Mesenchymal stem cell (in vitro differentiated cells and primary cell): ENCODE measurements at regions not wholly inside any gene's neighbourhood (a gene's known extent, or its start where the extent isn't known, plus 50 kb on each side); places are given as distances from the start of the nearest gene placed in this dataset.
A peak's percentile ranks its signal among the peaks of the same experiment; 100 is the strongest.

Experiments
- DNase-seq: peaks from one replicate; pipeline ENCODE4 v3.0.0-alpha.2; 2013
- H2AFZ ChIP-seq: one replicate; pipeline ENCODE4 v1.6.1; 2013; ENCODE audit warnings: low read depth, mild to moderate bottlenecking, control low read depth, inconsistent platforms, low read length, moderate library complexity
- H2AK5ac ChIP-seq: 2 replicates; pipeline ENCODE4 v1.6.1; 2013; ENCODE audit warnings: low read length, moderate library complexity, mild to moderate bottlenecking, inconsistent platforms; ENCODE audit not compliant: severe bottlenecking
- H2BK120ac ChIP-seq: one replicate; pipeline ENCODE4 v1.6.1; 2013; ENCODE audit warnings: low read depth, mild to moderate bottlenecking, inconsistent platforms, low read length, moderate library complexity
- H2BK12ac ChIP-seq, 2 experiments: one replicate each; pipeline ENCODE4 v1.6.1; 2013; ENCODE audit warnings: inconsistent platforms in 2 of 2, low read length in 2 of 2, mild to moderate bottlenecking in 2 of 2, moderate library complexity in 2 of 2, control low read depth in 1 of 2
- H2BK15ac ChIP-seq: one replicate; pipeline ENCODE4 v1.6.1; 2013; ENCODE audit warnings: mild to moderate bottlenecking, low read depth, inconsistent platforms; ENCODE audit not compliant: poor library complexity, severe bottlenecking
- H2BK5ac ChIP-seq: 2 replicates; pipeline ENCODE4 v1.6.1; 2013; ENCODE audit warnings: low read depth, mild to moderate bottlenecking, low read length, control low read depth, inconsistent platforms; ENCODE audit not compliant: poor library complexity, severe bottlenecking
- H3K14ac ChIP-seq, 2 experiments: one replicate each; pipeline ENCODE4 v1.6.1; 2013; ENCODE audit warnings: inconsistent platforms in 2 of 2, low read length in 2 of 2, control low read depth in 1 of 2, mild to moderate bottlenecking in 1 of 2, moderate library complexity in 1 of 2
- H3K18ac ChIP-seq, 2 experiments: one replicate each; pipeline ENCODE4 v1.6.1; 2013; ENCODE audit warnings: inconsistent platforms in 2 of 2, low read length in 2 of 2, control low read depth in 1 of 2, low read depth in 1 of 2, mild to moderate bottlenecking in 1 of 2
- H3K23ac ChIP-seq, 2 experiments: one replicate each; pipeline ENCODE4 v1.6.1; 2013; ENCODE audit warnings: inconsistent platforms in 2 of 2, low read length in 2 of 2, mild to moderate bottlenecking in 2 of 2, moderate library complexity in 2 of 2, control low read depth in 1 of 2
- H3K27ac ChIP-seq: 2 replicates; pipeline ENCODE4 v1.5.1; 2013; ENCODE audit warnings: mild to moderate bottlenecking, moderate library complexity, low read length, control low read depth, inconsistent platforms; ENCODE audit not compliant: poor library complexity, severe bottlenecking
- H3K27me3 ChIP-seq, 2 experiments: 2 replicates each; pipeline versions ENCODE4 v1.6.1 to v1.7.0; 2013; ENCODE audit warnings: low read length in 2 of 2, mild to moderate bottlenecking in 2 of 2, moderate library complexity in 2 of 2, control low read depth in 1 of 2, inconsistent platforms in 1 of 2; ENCODE audit not compliant: control insufficient read depth in 1 of 2, insufficient read depth in 1 of 2
- H3K36me3 ChIP-seq, 2 experiments: 2 replicates each; pipeline versions ENCODE4 v1.6.1 to v1.7.0; 2013; ENCODE audit warnings: low read length in 2 of 2, control low read depth in 1 of 2, inconsistent platforms in 1 of 2, low read depth in 1 of 2, mild to moderate bottlenecking in 1 of 2; ENCODE audit not compliant: insufficient read depth in 2 of 2, control insufficient read depth in 1 of 2
- H3K4ac ChIP-seq, 2 experiments: one replicate each; pipeline ENCODE4 v1.6.1; 2013; ENCODE audit warnings: inconsistent platforms in 2 of 2, low read length in 2 of 2, mild to moderate bottlenecking in 2 of 2, moderate library complexity in 2 of 2, control low read depth in 1 of 2, low read depth in 1 of 2
- H3K4me1 ChIP-seq: 2 replicates; pipeline ENCODE4 v1.6.1; 2013; ENCODE audit warnings: low read depth, low read length, control low read depth; ENCODE audit not compliant: control insufficient read depth, insufficient read depth
- H3K4me2 ChIP-seq: 2 replicates; pipeline ENCODE4 v1.6.1; 2013; ENCODE audit warnings: low read length, mild to moderate bottlenecking, inconsistent platforms; ENCODE audit not compliant: poor library complexity, severe bottlenecking
- H3K4me3 ChIP-seq, 2 experiments: 2 replicates each; pipeline versions ENCODE4 v1.5.1 to v1.7.0; 2013; ENCODE audit warnings: low read length in 2 of 2, mild to moderate bottlenecking in 2 of 2, control low read depth in 1 of 2, low read depth in 1 of 2; ENCODE audit not compliant: insufficient read depth in 1 of 2
- H3K79me1 ChIP-seq: replicated peaks from 2 replicates; pipeline ENCODE4 v1.6.1; 2013; ENCODE audit warnings: mild to moderate bottlenecking, control low read depth, low read length, inconsistent platforms; ENCODE audit not compliant: poor library complexity, severe bottlenecking
- H3K9ac ChIP-seq: 2 replicates; pipeline ENCODE4 v1.7.0; 2013; ENCODE audit warnings: mild to moderate bottlenecking, low read length, moderate library complexity
- H3K9me3 ChIP-seq: 2 replicates; pipeline ENCODE4 v1.7.0; 2013; ENCODE audit warnings: mild to moderate bottlenecking, low read length; ENCODE audit not compliant: control insufficient read depth
- H4K8ac ChIP-seq: one replicate; pipeline ENCODE4 v1.6.1; 2013; ENCODE audit warnings: inconsistent platforms, mild to moderate bottlenecking, low read length, moderate library complexity
- H4K91ac ChIP-seq: one replicate; pipeline ENCODE4 v1.6.1; 2013; ENCODE audit warnings: mild to moderate bottlenecking, low read length, inconsistent platforms
- WGBS: methylation state at CpG from one replicate; pipeline ENCODE4 v1.1.7; 2013; ENCODE audit warnings: mixed read lengths; 5-methylcytosine and 5-hydroxymethylcytosine counted together

GRCh38 chr2:56763683-56764082 lies 579.9 kb downstream of the CCDC85A start:
- no peak for DNase-seq
- Histone ChIP-seq H2BK15ac (no peak overlapping the region), H3K4ac (no peak overlapping the region), H2BK5ac (no peak overlapping the region), H2AFZ (no peak overlapping the region), H4K91ac (no peak overlapping the region), H4K8ac (no peak overlapping the region), H3K4me2 (no peak overlapping the region), H3K4me1 (no peaks in the 10 kb centered on the region), H3K18ac (no peak overlapping the region), H2BK120ac (no peak overlapping the region), H3K27ac (no peak overlapping the region), H3K23ac (no peak overlapping the region), H3K36me3 (no peaks in the 10 kb centered on the region), H3K4me3 (no peak overlapping the region), H3K79me1 (no peaks in the 10 kb centered on the region), H3K9me3 (no peaks in the 10 kb centered on the region), H3K9ac (no peak overlapping the region), H2BK12ac (no peak overlapping the region), H3K27me3 (no peaks in the 10 kb centered on the region), H3K14ac (no peak overlapping the region), H2AK5ac (no peak overlapping the region)
- 100% methylated on average over 1 of the region's 2 CpGs for WGBS

GRCh38 chr2:56768973-56769372 lies 585.2 kb downstream of the CCDC85A start:
- no peak overlapping the region for H3K18ac ChIP-seq
- no peaks in the 10 kb centered on the region for H3K27me3 ChIP-seq
- no peak overlapping the region for H2AFZ ChIP-seq
- H3K9ac ChIP-seq, result no peak overlapping the region
- no peak overlapping the region for H3K4me3 ChIP-seq
- no peaks in the 10 kb centered on the region for H3K36me3 ChIP-seq
- H3K79me1 ChIP-seq, result no peaks in the 10 kb centered on the region
- H2BK15ac ChIP-seq, result no peak overlapping the region
- H4K8ac ChIP-seq, result no peak overlapping the region
- no peak overlapping the region for H2BK12ac ChIP-seq
- H3K14ac ChIP-seq, result no peak overlapping the region
- H4K91ac ChIP-seq, result no peak overlapping the region
- peaks cover 5% of the 10 kb centered on the region for H3K9me3 ChIP-seq
- no peak overlapping the region for H2AK5ac ChIP-seq
- no peak overlapping the region for H3K27ac ChIP-seq
- no peaks in the 10 kb centered on the region for H3K4me1 ChIP-seq
- H3K4me2 ChIP-seq, result no peak overlapping the region
- no peak overlapping the region for H3K4ac ChIP-seq
- no peak for DNase-seq
- H3K23ac ChIP-seq, result no peak overlapping the region
- no peak overlapping the region for H2BK120ac ChIP-seq
- no peak overlapping the region for H2BK5ac ChIP-seq

GRCh38 chr2:56770490-56770889 lies 586.7 kb downstream of the CCDC85A start:
- no peak overlapping the region for H3K4me3 ChIP-seq
- H3K79me1 ChIP-seq, result no peaks in the 10 kb centered on the region
- H3K23ac ChIP-seq, result no peak overlapping the region
- H3K18ac ChIP-seq, result no peak overlapping the region
- H3K36me3 ChIP-seq, result no peaks in the 10 kb centered on the region
- no peak overlapping the region for H4K91ac ChIP-seq
- H3K27ac ChIP-seq, result no peak overlapping the region
- no peak overlapping the region for H2AK5ac ChIP-seq
- no peak overlapping the region for H3K4ac ChIP-seq
- H2BK15ac ChIP-seq, result no peak overlapping the region
- H3K9ac ChIP-seq, result no peak overlapping the region
- H3K4me2 ChIP-seq, result no peak overlapping the region
- H3K4me1 ChIP-seq, result no peaks in the 10 kb centered on the region
- DNase-seq, result peak; percentile 18
- H2AFZ ChIP-seq, result no peak overlapping the region
- H3K27me3 ChIP-seq, result no peaks in the 10 kb centered on the region
- no CpG with 5 or more reads among the region's 2 CpGs for WGBS
- no peak overlapping the region for H2BK120ac ChIP-seq
- H4K8ac ChIP-seq, result no peak overlapping the region
- peaks cover 5% of the 10 kb centered on the region for H3K9me3 ChIP-seq
- no peak overlapping the region for H3K14ac ChIP-seq
- no peak overlapping the region for H2BK5ac ChIP-seq
- H2BK12ac ChIP-seq, result no peak overlapping the region

GRCh38 chr2:56784046-56784445 lies 600.3 kb downstream of the CCDC85A start:
- H3K4me2 ChIP-seq, result no peak overlapping the region
- H3K27ac ChIP-seq, result no peak overlapping the region
- no peak overlapping the region for H2AFZ ChIP-seq
- H2BK15ac ChIP-seq, result no peak overlapping the region
- no peaks in the 10 kb centered on the region for H3K9me3 ChIP-seq
- H3K18ac ChIP-seq, result no peak overlapping the region
- no peak overlapping the region for H3K14ac ChIP-seq
- no peak for DNase-seq
- no peak overlapping the region for H3K4me3 ChIP-seq
- no peaks in the 10 kb centered on the region for H3K4me1 ChIP-seq
- peak overlapping the region; percentile 7 for H4K8ac ChIP-seq
- H2BK12ac ChIP-seq, result no peak overlapping the region
- no peak overlapping the region for H2AK5ac ChIP-seq
- H3K36me3 ChIP-seq, result no peaks in the 10 kb centered on the region
- H2BK5ac ChIP-seq, result no peak overlapping the region
- H3K9ac ChIP-seq, result no peak overlapping the region
- no peak overlapping the region for H3K4ac ChIP-seq
- WGBS, result 92% methylated on average over 3 of the region's 3 CpGs
- H3K27me3 ChIP-seq, result no peaks in the 10 kb centered on the region
- H2BK120ac ChIP-seq, result no peak overlapping the region
- no peaks in the 10 kb centered on the region for H3K79me1 ChIP-seq
- no peak overlapping the region for H4K91ac ChIP-seq
- H3K23ac ChIP-seq, result no peak overlapping the region
